Testis (tissue), 2 donors: ENCODE measurements at regions not wholly inside any gene's neighbourhood (a gene's known extent, or its start where the extent isn't known, plus 50 kb on each side); places are given as distances from the start of the nearest gene placed in this dataset.

ENCODE experiments used
- POLR2A ChIP-seq: fragments of 450-650 bp; IDR thresholded peaks from one replicate; pipeline ENCODE4 v1.6.1; 2017; ENCODE audit warnings: antibody characterized with exemption, mild to moderate bottlenecking, moderate library complexity
- TF ChIP-seq, protein P1 (sequence below), 3 experiments: fragments of 450-650 bp in 2 of 3; fragments of 200-600 bp in 1 of 3; sonication (generic) in 1 of 3; IDR thresholded peaks; one replicate each; pipeline ENCODE4 v1.5.1; 2016 to 2019; ENCODE audit warnings: antibody characterized with exemption in 3 of 3, mild to moderate bottlenecking in 2 of 3, moderate library complexity in 1 of 3

DNA sequence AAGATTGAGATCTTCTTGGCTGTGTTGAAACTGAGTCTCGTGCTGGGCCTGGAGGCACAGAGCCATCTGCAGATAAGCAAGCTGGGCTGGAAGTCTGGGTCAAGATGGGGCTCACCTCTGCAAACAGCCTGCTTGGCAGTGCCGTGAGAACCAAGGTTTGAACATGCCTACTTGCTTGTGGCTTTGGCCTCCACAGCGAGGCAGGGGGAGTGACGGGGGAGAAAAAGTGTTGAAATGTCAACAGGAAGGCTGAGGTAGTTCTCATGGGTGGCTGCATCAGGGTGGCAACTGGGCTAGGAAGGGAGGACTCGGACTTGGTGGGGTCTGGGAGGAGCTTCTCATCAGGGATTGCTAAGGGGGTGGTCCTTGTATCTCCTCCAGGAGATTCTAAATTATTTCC lies 99.7 kb downstream of the THNSL2 start:
- TF ChIP-seq, protein P1, sequence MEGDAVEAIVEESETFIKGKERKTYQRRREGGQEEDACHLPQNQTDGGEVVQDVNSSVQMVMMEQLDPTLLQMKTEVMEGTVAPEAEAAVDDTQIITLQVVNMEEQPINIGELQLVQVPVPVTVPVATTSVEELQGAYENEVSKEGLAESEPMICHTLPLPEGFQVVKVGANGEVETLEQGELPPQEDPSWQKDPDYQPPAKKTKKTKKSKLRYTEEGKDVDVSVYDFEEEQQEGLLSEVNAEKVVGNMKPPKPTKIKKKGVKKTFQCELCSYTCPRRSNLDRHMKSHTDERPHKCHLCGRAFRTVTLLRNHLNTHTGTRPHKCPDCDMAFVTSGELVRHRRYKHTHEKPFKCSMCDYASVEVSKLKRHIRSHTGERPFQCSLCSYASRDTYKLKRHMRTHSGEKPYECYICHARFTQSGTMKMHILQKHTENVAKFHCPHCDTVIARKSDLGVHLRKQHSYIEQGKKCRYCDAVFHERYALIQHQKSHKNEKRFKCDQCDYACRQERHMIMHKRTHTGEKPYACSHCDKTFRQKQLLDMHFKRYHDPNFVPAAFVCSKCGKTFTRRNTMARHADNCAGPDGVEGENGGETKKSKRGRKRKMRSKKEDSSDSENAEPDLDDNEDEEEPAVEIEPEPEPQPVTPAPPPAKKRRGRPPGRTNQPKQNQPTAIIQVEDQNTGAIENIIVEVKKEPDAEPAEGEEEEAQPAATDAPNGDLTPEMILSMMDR (IDR thresholded peaks at IDR 0.05): no peak
- no peak for TF ChIP-seq POLR2A
